H9 (cell line): ENCODE measurements at regions not wholly inside any gene's neighbourhood (a gene's known extent, or its start where the extent isn't known, plus 50 kb on each side); places are given as distances from the start of the nearest gene placed in this dataset.

Experiments used
- DNase-seq: peaks from one replicate; pipeline ENCODE4 v3.0.0-alpha.2; 2017
- H2AFZ ChIP-seq: one replicate; pipeline ENCODE4 v1.6.1; 2013; ENCODE audit warnings: mild to moderate bottlenecking, low read length, control low read depth, moderate library complexity
- H2AK5ac ChIP-seq: 2 replicates; pipeline ENCODE4 v1.6.1; 2013; ENCODE audit warnings: low read length, control low read depth, mixed read lengths; ENCODE audit not compliant: insufficient read length
- H2BK120ac ChIP-seq: one replicate; pipeline ENCODE4 v1.6.1; 2013; ENCODE audit warnings: low read depth, mild to moderate bottlenecking, low read length, control low read depth, inconsistent platforms; ENCODE audit not compliant: poor library complexity, severe bottlenecking
- H2BK12ac ChIP-seq: 2 replicates; pipeline ENCODE4 v1.6.1; 2013; ENCODE audit warnings: low read length, control low read depth, mixed read lengths, low read depth; ENCODE audit not compliant: insufficient read length
- H2BK15ac ChIP-seq: 2 replicates; pipeline ENCODE4 v1.6.1; 2013; ENCODE audit warnings: low read depth, low read length, control low read depth
- H2BK20ac ChIP-seq: one replicate; pipeline ENCODE4 v1.6.1; 2013; ENCODE audit warnings: low read depth, mild to moderate bottlenecking, low read length, control low read depth, inconsistent platforms; ENCODE audit not compliant: poor library complexity, severe bottlenecking
- H2BK5ac ChIP-seq: 2 replicates; pipeline ENCODE4 v1.6.1; 2013; ENCODE audit warnings: low read length, control low read depth, mixed read lengths; ENCODE audit not compliant: insufficient read length
- H3K14ac ChIP-seq: 2 replicates; pipeline ENCODE4 v1.6.1; 2013; ENCODE audit warnings: low read length, control low read depth; ENCODE audit not compliant: insufficient read depth
- H3K18ac ChIP-seq: 2 replicates; pipeline ENCODE4 v1.6.1; 2013; ENCODE audit warnings: low read depth, mild to moderate bottlenecking, mixed read lengths, low read length, control low read depth; ENCODE audit not compliant: insufficient read length
- H3K23ac ChIP-seq: 2 replicates; pipeline ENCODE4 v1.6.1; 2013; ENCODE audit warnings: low read length, control low read depth, mixed read lengths, low read depth; ENCODE audit not compliant: insufficient read length
- H3K23me2 ChIP-seq: 2 replicates; pipeline ENCODE4 v1.6.1; 2013; ENCODE audit warnings: low read depth, mild to moderate bottlenecking, mixed read lengths, low read length, control low read depth; ENCODE audit not compliant: insufficient read length, poor library complexity, severe bottlenecking
- H3K27ac ChIP-seq: 2 replicates; pipeline ENCODE4 v1.5.1; 2013; ENCODE audit warnings: low read length, control low read depth, mixed read lengths, low read depth; ENCODE audit not compliant: insufficient read length
- H3K27me3 ChIP-seq: 2 replicates; pipeline ENCODE4 v1.6.1; 2013; ENCODE audit warnings: low read length, control low read depth, inconsistent platforms; ENCODE audit not compliant: insufficient read depth
- H3K4ac ChIP-seq: 2 replicates; pipeline ENCODE4 v1.6.1; 2013; ENCODE audit warnings: low read depth, mild to moderate bottlenecking, control low read depth, inconsistent platforms, low read length, moderate library complexity
- H3K4me1 ChIP-seq: 2 replicates; pipeline ENCODE4 v1.6.1; 2013; ENCODE audit warnings: low read length, control low read depth, inconsistent platforms; ENCODE audit not compliant: insufficient read depth
- H3K4me2 ChIP-seq: 2 replicates; pipeline ENCODE4 v1.6.1; 2013; ENCODE audit warnings: low read length, control low read depth, mixed read lengths; ENCODE audit not compliant: insufficient read length, insufficient read depth
- H3K56ac ChIP-seq: 2 replicates; pipeline ENCODE4 v1.6.1; 2013; ENCODE audit warnings: low read depth, mild to moderate bottlenecking, mixed read lengths, low read length, control low read depth; ENCODE audit not compliant: insufficient read length
- H3K79me1 ChIP-seq: 2 replicates; pipeline ENCODE4 v1.6.1; 2013; ENCODE audit warnings: low read depth, mild to moderate bottlenecking, moderate library complexity, low read length, control low read depth, inconsistent platforms; ENCODE audit not compliant: insufficient read depth, poor library complexity, severe bottlenecking
- H3K79me2 ChIP-seq: 2 replicates; pipeline ENCODE4 v1.6.1; 2013; ENCODE audit warnings: low read length, control low read depth, inconsistent platforms; ENCODE audit not compliant: insufficient read depth
- H3K9ac ChIP-seq: 2 replicates; pipeline ENCODE4 v1.6.1; 2013; ENCODE audit warnings: low read length, control low read depth, mixed read lengths; ENCODE audit not compliant: insufficient read length; ENCODE audit errors: extremely low read depth
- H3K9me3 ChIP-seq: one replicate; pipeline ENCODE4 v1.6.1; 2013; ENCODE audit warnings: low read depth, low read length, inconsistent platforms; ENCODE audit not compliant: control insufficient read depth
- H3T11ph ChIP-seq: one replicate; pipeline ENCODE4 v1.6.1; 2013; ENCODE audit warnings: mild to moderate bottlenecking, low read length, control low read depth, inconsistent platforms
- H4K20me1 ChIP-seq: one replicate; pipeline ENCODE4 v1.6.1; 2013; ENCODE audit not compliant: control insufficient read depth, insufficient read length, insufficient read depth
- H4K5ac ChIP-seq: 2 replicates; pipeline ENCODE4 v1.6.1; 2013; ENCODE audit warnings: low read depth, mild to moderate bottlenecking, mixed read lengths, low read length, control low read depth; ENCODE audit not compliant: insufficient read length
- H4K8ac ChIP-seq: replicated peaks from 2 replicates; pipeline ENCODE4 v1.6.1; 2013; ENCODE audit warnings: low read length, control low read depth, mixed read lengths, low read depth; ENCODE audit not compliant: insufficient read length
- H4K91ac ChIP-seq: 2 replicates; pipeline ENCODE4 v1.6.1; 2013; ENCODE audit warnings: low read depth, mild to moderate bottlenecking, moderate library complexity, mixed read lengths, low read length, control low read depth; ENCODE audit not compliant: insufficient read length
- H3K27ac Mint-ChIP-seq, 3 experiments: 2 replicates in 2 of 3; 3 replicates in 1 of 3; pipeline ENCODE4 v1.8.0; 2020 to 2021; ENCODE audit warnings: mixed read lengths in 3 of 3, mild to moderate bottlenecking in 1 of 3, moderate library complexity in 1 of 3
- H3K27me3 Mint-ChIP-seq: 2 replicates; pipeline ENCODE4 v1.8.0; 2021; ENCODE audit warnings: low read depth, mild to moderate bottlenecking, moderate library complexity, mixed read lengths
- H3K36me3 Mint-ChIP-seq, 3 experiments: 2 replicates in 2 of 3; 3 replicates in 1 of 3; pipeline ENCODE4 v1.8.0; 2020 to 2021; ENCODE audit warnings: low read depth in 3 of 3, mixed read lengths in 3 of 3; ENCODE audit not compliant: insufficient read depth in 1 of 3
- H3K4me1 Mint-ChIP-seq, 2 experiments: 2 replicates each; pipeline ENCODE4 v1.8.0; 2020; ENCODE audit warnings: mixed read lengths in 2 of 2
- H3K4me3 Mint-ChIP-seq, 2 experiments: 2 replicates in 1 of 2; 3 replicates in 1 of 2; pipeline ENCODE4 v1.8.0; 2020 to 2021; ENCODE audit warnings: mild to moderate bottlenecking in 2 of 2, mixed read lengths in 2 of 2, moderate library complexity in 1 of 2
- H3K9me3 Mint-ChIP-seq, 2 experiments: 2 replicates in 1 of 2; 3 replicates in 1 of 2; pipeline ENCODE4 v1.8.0; 2020; ENCODE audit warnings: mild to moderate bottlenecking in 2 of 2, mixed read lengths in 2 of 2, moderate library complexity in 1 of 2
- WGBS: extraction: QIAGEN DNeasy Blood & Tissue Kit; methylation state at CpG from one replicate; pipeline ENCODE4 v1.1.7; 2013; ENCODE audit warnings: missing lambda C conversion rate, low lambda C conversion rate, mixed read lengths; ENCODE audit not compliant: insufficient read length; ENCODE audit errors: extremely low coverage; 5-methylcytosine and 5-hydroxymethylcytosine counted together
- TF ChIP-seq, protein P1 (sequence below): fragments of 200-600 bp; sonication (generic); conservative IDR thresholded peaks from 3 replicates; pipeline ENCODE4 v1.8.0; 2021; ENCODE audit warnings: antibody characterized with exemption, mild to moderate bottlenecking

DNA sequence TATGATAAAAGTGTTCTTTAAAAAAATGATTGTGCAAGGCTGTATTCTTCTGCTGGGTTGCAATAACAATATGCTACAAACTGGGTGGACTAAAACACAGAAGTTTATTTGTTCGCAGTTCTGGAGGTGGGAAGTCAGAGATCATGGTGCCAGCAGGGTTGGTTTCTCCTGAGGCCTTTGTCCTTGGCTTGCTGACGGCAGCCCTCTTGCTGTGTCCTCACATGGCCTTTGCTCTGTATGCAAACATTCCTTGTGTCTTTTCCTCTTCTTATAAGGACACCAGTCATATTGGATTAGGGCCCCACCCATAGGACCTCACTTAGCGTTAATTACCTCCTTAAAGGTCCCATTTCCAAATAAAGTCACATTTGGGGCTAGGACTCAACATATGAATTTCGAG lies 220.4 kb downstream of the SAMD5 start:
- Histone ChIP-seq H2BK120ac (no peak overlapping the region), H2BK20ac (no peak overlapping the region), H2BK12ac (no peak overlapping the region), H3K9ac (no peak overlapping the region), H3K56ac (no peak overlapping the region), H4K5ac (no peak overlapping the region), H3T11ph (no peak overlapping the region), H3K79me1 (no peaks in the 10 kb centered on the region), H2BK5ac (no peak overlapping the region), H2AK5ac (no peak overlapping the region), H3K23me2 (no peaks in the 10 kb centered on the region), H3K27ac (no peak overlapping the region), H4K20me1 (no peaks in the 10 kb centered on the region), H4K91ac (no peak overlapping the region), H3K18ac (no peak overlapping the region), H3K4ac (no peak overlapping the region), H2AFZ (no peak overlapping the region), H3K79me2 (no peaks in the 10 kb centered on the region), H4K8ac (no peak overlapping the region), H3K14ac (no peak overlapping the region), H3K23ac (no peak overlapping the region), H3K9me3 (no peaks in the 10 kb centered on the region), H3K4me2 (no peak overlapping the region), H3K27me3 (no peaks in the 10 kb centered on the region), H2BK15ac (no peak overlapping the region), H3K4me1 (no peaks in the 10 kb centered on the region)
- H3K4me1 Mint-ChIP-seq = peaks cover 10 to 11% of the 10 kb centered on the region in 2 experiments
- no peaks in the 10 kb centered on the region for H3K9me3 Mint-ChIP-seq
- no peak overlapping the region for H3K27ac Mint-ChIP-seq
- no CpG with 5 or more reads among the region's 4 CpGs for WGBS
- DNase-seq = no peak
- TF ChIP-seq, protein P1, sequence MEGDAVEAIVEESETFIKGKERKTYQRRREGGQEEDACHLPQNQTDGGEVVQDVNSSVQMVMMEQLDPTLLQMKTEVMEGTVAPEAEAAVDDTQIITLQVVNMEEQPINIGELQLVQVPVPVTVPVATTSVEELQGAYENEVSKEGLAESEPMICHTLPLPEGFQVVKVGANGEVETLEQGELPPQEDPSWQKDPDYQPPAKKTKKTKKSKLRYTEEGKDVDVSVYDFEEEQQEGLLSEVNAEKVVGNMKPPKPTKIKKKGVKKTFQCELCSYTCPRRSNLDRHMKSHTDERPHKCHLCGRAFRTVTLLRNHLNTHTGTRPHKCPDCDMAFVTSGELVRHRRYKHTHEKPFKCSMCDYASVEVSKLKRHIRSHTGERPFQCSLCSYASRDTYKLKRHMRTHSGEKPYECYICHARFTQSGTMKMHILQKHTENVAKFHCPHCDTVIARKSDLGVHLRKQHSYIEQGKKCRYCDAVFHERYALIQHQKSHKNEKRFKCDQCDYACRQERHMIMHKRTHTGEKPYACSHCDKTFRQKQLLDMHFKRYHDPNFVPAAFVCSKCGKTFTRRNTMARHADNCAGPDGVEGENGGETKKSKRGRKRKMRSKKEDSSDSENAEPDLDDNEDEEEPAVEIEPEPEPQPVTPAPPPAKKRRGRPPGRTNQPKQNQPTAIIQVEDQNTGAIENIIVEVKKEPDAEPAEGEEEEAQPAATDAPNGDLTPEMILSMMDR = no peak
- H3K4me3 Mint-ChIP-seq = no peak overlapping the region
- no peaks in the 10 kb centered on the region for H3K36me3 Mint-ChIP-seq
- H3K27me3 Mint-ChIP-seq = peaks cover 1% of the 10 kb centered on the region; the same call in 1 of the 2 replicates
